ENCODE measurements at regions not wholly inside any gene's neighbourhood (a gene's known extent, or its start where the extent isn't known, plus 50 kb on each side); places are given as distances from the start of the nearest gene placed in this dataset.
"Not testable (repeated sequence)": the region's sequence is repeated elsewhere in the genome, so short reads cannot be mapped to it uniquely, and the experiment has no call there.

DNA sequence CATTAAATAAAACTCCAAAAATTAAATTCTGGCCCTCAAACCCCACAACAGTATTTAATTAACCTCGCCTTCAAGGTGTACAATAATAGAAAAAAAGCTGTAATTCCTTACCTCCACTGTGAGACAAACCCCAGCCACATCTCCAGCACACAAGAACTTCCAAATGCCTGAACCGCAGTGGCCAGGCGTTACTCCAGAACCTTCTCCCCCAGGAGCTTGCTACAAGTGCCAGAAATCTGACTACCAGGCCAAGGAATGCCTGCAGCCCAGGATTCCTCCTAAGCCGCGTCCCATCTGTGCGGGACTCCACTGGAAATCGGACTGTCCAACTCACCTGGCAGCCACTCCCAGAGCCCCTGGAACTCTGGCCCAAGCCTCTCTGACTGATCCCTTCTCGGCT, 163.2 kb downstream of the ADRA2C start:
- not testable (repeated sequence) for TF ChIP-seq CTCF (IDR thresholded peaks at IDR 0.05; ENCODE audit: poor library complexity); EZH2 (IDR thresholded peaks at IDR 0.05; ENCODE audit: borderline replicate concordance)

Data from hepatocyte (in vitro differentiated cells).